ENCODE measurements at regions not wholly inside any gene's neighbourhood (a gene's known extent, or its start where the extent isn't known, plus 50 kb on each side); places are given as distances from the start of the nearest gene placed in this dataset.
"Not testable (repeated sequence)": the region's sequence is repeated elsewhere in the genome, so short reads cannot be mapped to it uniquely, and the experiment has no call there.

- DNase-seq (ENCODE audit: low read depth in 2 of 2): no peak
These were observed 392.8 kb downstream of the SEC23A start for GRCh38 chr14:38710196-38710595.

GRCh38 chr14:38705220-38705619, 397.8 kb downstream of the SEC23A start:
- DNase-seq (ENCODE audit: low read depth in 2 of 2): no peak

DNA sequence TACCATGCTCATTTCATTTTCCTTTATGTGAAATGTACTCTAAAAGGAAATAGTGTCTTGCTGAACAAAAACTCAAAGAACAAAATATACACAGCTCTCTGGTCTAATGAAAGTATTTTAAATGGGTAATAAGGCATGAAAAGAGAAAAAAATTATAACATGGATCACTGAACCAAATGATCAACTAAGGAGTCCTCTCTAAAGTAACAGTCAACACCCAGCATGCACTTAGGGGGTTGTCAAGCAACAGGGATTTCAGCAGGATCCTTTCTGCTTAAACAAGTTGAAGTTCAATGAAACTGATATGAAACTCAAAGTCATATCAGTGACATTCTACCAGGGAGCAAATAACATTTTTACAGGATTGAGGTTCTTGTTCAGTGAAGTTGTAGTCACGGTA, 398.8 kb downstream of the SEC23A start:
- no peak for DNase-seq (ENCODE audit: low read depth in 2 of 2)

- DNase-seq (ENCODE audit: low read depth in 2 of 2): no peak
These were observed 406.1 kb downstream of the SEC23A start for GRCh38 chr14:38696925-38697324.

DNA sequence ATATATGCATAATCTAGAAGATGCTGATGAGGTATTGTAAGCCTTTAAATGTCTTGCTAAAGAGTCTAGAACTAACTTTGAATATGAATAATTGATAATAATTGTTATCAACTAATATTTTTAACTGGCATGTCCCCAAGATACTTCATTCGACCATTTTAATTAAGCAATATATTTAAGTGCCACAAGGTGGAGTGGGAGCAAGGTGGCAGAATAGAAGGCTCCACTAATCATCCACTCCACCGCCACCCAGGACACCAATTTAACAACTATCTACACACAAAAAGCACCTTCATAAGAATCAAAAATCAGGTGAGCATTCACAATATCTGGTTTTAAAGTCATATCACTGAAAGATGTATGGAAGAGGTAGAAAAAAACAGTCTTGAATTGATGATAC, 409.6 kb downstream of the SEC23A start:
- DNase-seq (ENCODE audit: low read depth in 2 of 2): no peak

- DNase-seq (ENCODE audit: low read depth in 2 of 2): no peak
These were observed 413.1 kb upstream of the CLEC14A start for GRCh38 chr14:38669027-38669426.

- DNase-seq (ENCODE audit: low read depth in 2 of 2): no peak
These were observed 407.5 kb upstream of the CLEC14A start for GRCh38 chr14:38663382-38663781.

DNA sequence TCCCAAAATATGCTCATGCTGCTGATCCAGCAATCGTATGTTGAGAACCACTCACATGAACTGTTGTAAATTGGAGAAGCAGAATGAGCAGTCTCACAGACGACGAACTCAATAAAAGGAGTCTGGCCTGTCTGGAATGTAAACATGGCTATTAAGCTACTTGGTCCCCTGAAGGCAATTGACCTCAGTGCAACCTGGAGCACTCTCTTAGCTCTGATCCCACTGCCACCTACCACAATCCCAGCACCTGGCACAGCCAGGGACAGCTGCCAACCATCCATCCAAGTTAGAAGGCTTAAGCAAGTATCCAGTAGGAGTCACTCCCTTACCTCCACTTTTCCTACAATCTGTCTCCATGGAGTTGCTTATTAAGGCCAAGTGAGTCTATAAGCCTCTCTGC, 406.9 kb upstream of the CLEC14A start:
- no peak for DNase-seq (ENCODE audit: low read depth in 2 of 2)

GRCh38 chr14:38646391-38646790, 390.5 kb upstream of the CLEC14A start:
- no peak for DNase-seq (ENCODE audit: low read depth in 2 of 2)

GRCh38 chr14:38634913-38635312, 379.0 kb upstream of the CLEC14A start:
- DNase-seq (ENCODE audit: low read depth in 2 of 2): not testable (repeated sequence)

GRCh38 chr14:38629412-38629811, 373.5 kb upstream of the CLEC14A start:
- DNase-seq (ENCODE audit: low read depth in 2 of 2): no peak

GRCh38 chr14:38627163-38627562, 371.3 kb upstream of the CLEC14A start:
- no peak for DNase-seq (ENCODE audit: low read depth in 2 of 2)

DNA sequence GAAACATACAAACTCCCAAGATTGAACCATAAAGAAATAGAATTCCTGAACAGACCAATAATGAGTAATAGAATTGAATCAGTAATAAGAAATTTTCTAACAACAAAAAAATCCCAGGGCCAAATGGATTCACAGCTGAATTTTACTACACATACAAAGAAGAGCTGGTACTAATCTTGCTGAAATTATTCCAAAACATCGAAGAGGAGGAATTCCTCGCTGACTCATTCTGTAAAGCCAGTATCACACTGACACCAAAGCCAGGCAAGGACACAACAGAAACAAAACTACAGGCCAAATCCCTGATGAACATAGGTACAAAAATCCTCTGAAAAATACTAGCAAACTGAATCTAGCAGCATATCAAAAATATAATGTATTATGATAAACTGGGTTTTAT, 367.8 kb upstream of the CLEC14A start:
- DNase-seq (ENCODE audit: low read depth in 2 of 2): peak; percentile 16 to 26

- no peak for DNase-seq (ENCODE audit: low read depth in 2 of 2)
These were observed 362.6 kb upstream of the CLEC14A start for GRCh38 chr14:38618514-38618913.

GRCh38 chr14:38616959-38617358, 361.1 kb upstream of the CLEC14A start:
- DNase-seq (ENCODE audit: low read depth in 2 of 2): no peak

DNA sequence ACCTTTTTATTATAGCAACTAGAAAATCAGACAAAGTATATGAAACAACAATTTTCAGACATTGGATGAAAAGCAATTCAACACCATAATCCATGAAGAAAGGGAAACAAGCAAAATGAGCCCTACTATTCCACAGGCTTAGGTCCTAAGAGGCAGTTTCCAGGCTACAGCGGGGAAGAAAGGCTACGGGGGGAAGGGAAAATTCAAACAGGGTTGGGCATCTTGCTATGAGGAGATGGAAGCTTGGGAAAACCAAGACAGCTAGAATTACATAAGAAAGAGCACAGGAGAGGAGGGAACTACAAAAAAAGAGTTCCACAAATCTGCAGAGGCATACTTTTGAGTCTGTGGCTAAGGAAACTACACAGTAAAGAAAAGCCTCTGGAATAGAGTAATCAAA, 356.0 kb upstream of the CLEC14A start:
- no peak for DNase-seq (ENCODE audit: low read depth in 2 of 2)

- DNase-seq (ENCODE audit: low read depth in 2 of 2): no peak
These were observed 352.4 kb upstream of the CLEC14A start for GRCh38 chr14:38608244-38608643.

GRCh38 chr14:38605193-38606114, 349.6 kb upstream of the CLEC14A start:
- DNase-seq (ENCODE audit: low read depth in 2 of 2): no peak

DNA sequence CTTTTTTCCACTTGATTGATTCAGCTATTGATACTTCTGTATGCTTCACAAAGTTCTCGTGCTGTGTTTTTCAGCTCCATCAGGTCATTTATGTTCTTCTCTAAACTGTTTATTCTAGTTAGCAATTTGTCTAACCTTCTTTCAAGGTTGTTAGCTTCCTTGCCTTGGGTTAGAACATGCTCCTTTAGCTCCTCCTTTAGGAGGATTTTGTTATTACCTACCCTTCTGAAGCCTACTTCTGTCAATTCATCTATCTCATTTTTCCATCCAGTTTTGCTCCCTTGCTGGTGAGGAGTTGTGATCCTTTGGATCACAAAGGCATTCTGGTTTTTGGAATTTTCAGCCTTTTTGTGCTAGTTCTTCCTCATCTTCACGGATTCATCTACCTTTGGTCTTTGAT, 344.7 kb upstream of the CLEC14A start:
- DNase-seq (ENCODE audit: low read depth in 2 of 2): not testable (repeated sequence)

DNA sequence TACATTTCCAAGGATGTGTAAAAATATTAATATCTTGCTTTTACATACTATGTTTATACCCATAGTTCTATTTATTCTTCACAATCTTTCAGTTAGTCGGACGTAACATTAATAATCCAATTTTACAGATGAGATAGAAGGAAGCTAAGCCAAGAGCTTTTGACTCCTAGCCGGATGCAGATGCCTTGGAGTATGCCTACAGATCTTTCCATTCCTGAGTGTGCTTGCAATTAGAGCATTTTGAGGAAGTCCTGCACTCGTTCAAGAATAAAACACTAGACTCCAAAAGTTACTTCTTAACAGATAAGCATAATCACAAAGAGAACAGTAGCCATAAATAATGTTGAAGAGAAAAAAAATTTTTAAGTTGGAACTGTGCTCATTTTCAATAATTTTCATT, 337.6 kb upstream of the CLEC14A start:
- DNase-seq (ENCODE audit: low read depth in 2 of 2): no peak

GRCh38 chr14:38592764-38593442, 337.0 kb upstream of the CLEC14A start:
- no peak for DNase-seq (ENCODE audit: low read depth in 2 of 2)

- DNase-seq (ENCODE audit: low read depth in 2 of 2): no peak
These were observed 334.0 kb upstream of the CLEC14A start for GRCh38 chr14:38589747-38590350.

GRCh38 chr14:38583471-38583870, 327.6 kb upstream of the CLEC14A start:
- DNase-seq (ENCODE audit: low read depth in 2 of 2): no peak

Measured in fibroblast of skin of left biceps (primary cell).